Mesothelial cell of epicardium (in vitro differentiated cells): ENCODE measurements at regions not wholly inside any gene's neighbourhood (a gene's known extent, or its start where the extent isn't known, plus 50 kb on each side); places are given as distances from the start of the nearest gene placed in this dataset.

Experiments used
- DNase-seq, 2 experiments: peaks; one replicate each; pipeline ENCODE4 v3.0.0; 2021; ENCODE audit warnings: low spot score in 2 of 2; ENCODE audit not compliant: unreplicated experiment in 2 of 2
- H3K27ac Mint-ChIP-seq: 2 replicates; pipeline ENCODE4 v1.8.0; 2021; ENCODE audit warnings: mixed read lengths
- H3K27me3 Mint-ChIP-seq: 2 replicates; pipeline ENCODE4 v1.8.0; 2021; ENCODE audit warnings: low read depth, mixed read lengths
- H3K36me3 Mint-ChIP-seq: 2 replicates; pipeline ENCODE4 v1.8.0; 2021; ENCODE audit warnings: mixed read lengths
- H3K4me1 Mint-ChIP-seq: 2 replicates; pipeline ENCODE4 v1.8.0; 2021; ENCODE audit warnings: mixed read lengths
- H3K4me3 Mint-ChIP-seq: 2 replicates; pipeline ENCODE4 v1.8.0; 2021; ENCODE audit warnings: mild to moderate bottlenecking, moderate library complexity, mixed read lengths
- H3K9me3 Mint-ChIP-seq: 2 replicates; pipeline ENCODE4 v1.8.0; 2021; ENCODE audit warnings: mixed read lengths
- CTCF ChIP-seq: fragments of 200-600 bp; sonication (generic); IDR thresholded peaks from one replicate; pipeline ENCODE4 v1.5.0; 2021; ENCODE audit warnings: antibody characterized with exemption; ENCODE audit not compliant: unreplicated experiment

DNA sequence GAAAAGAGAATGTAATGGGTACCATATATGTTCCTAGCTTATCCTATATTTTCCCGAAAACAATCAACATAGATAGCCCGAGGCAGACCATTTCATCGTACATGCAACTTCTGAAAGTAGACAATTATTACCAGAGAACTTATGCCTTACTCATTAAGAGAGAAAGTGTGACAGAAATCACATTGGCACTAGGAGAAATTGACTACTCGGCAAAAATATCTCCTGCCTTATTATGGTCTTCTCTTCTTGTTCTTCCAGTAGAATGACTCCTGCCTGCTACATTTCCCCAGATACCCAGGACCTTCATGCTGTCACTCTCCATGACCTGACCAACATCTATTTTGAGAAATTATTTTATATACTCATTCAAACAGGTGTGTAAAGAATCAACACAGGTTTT lies 1015.7 kb downstream of the TUSC7 start:
- peaks cover 18% of the 10 kb centered on the region for H3K27me3 Mint-ChIP-seq
- H3K4me1 Mint-ChIP-seq: peaks cover 6% of the 10 kb centered on the region
- H3K9me3 Mint-ChIP-seq: no peaks in the 10 kb centered on the region
- TF ChIP-seq CTCF: no peak
- no peak for DNase-seq
- H3K36me3 Mint-ChIP-seq: no peaks in the 10 kb centered on the region
- no peak overlapping the region for H3K4me3 Mint-ChIP-seq
- H3K27ac Mint-ChIP-seq: no peak overlapping the region

GRCh38 chr3:117726776-117727175 lies 1017.2 kb downstream of the TUSC7 start:
- Mint-ChIP-seq H3K36me3 (no peaks in the 10 kb centered on the region), H3K27me3 (peaks cover 6% of the 10 kb centered on the region), H3K4me3 (no peak overlapping the region), H3K9me3 (no peaks in the 10 kb centered on the region), H3K27ac (no peak overlapping the region), H3K4me1 (peaks cover 6% of the 10 kb centered on the region)
- no peak for DNase-seq
- no peak for TF ChIP-seq CTCF

GRCh38 chr3:117728226-117728625 lies 1018.6 kb downstream of the TUSC7 start:
- no peak overlapping the region for H3K27ac Mint-ChIP-seq
- H3K36me3 Mint-ChIP-seq: no peaks in the 10 kb centered on the region
- H3K4me3 Mint-ChIP-seq: no peak overlapping the region
- no peak for DNase-seq
- H3K27me3 Mint-ChIP-seq: peaks cover 3% of the 10 kb centered on the region
- H3K4me1 Mint-ChIP-seq: peaks cover 6% of the 10 kb centered on the region
- TF ChIP-seq CTCF: no peak
- H3K9me3 Mint-ChIP-seq: no peaks in the 10 kb centered on the region

DNA sequence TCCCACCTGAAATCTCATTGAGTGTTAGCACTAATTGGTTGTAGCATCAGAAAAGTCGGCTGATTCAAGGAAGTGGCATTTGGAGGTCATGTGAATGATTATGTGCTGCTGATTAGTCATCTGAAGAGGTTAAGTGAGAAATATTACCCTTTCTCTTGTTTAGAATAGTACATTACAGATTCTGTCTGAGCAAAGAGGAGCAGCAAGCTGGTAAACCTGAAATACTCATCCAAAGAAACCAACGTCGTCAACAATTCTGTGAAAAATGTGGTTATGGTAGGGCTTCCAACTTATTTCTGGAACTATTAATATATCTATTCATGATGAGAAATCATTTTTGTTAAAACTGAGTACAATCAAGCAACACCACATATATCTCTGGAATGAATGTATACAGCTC lies 1024.9 kb downstream of the TUSC7 start:
- Mint-ChIP-seq H3K27ac (no peak overlapping the region), H3K4me1 (peaks cover 7% of the 10 kb centered on the region)
- no peak for DNase-seq

GRCh38 chr3:117735481-117736101 lies 1026.0 kb downstream of the TUSC7 start:
- Mint-ChIP-seq H3K4me3 (no peak overlapping the region), H3K27ac (no peak overlapping the region), H3K27me3 (no peaks in the 10 kb centered on the region), H3K9me3 (no peaks in the 10 kb centered on the region), H3K36me3 (no peaks in the 10 kb centered on the region), H3K4me1 (peaks cover 9% of the 10 kb centered on the region)
- DNase-seq: no peak
- no peak for TF ChIP-seq CTCF

More for the DNA sequence above, 1024.9 kb downstream of the TUSC7 start:
- TF ChIP-seq CTCF: no peak
- Mint-ChIP-seq H3K36me3 (no peaks in the 10 kb centered on the region), H3K4me3 (no peak overlapping the region), H3K9me3 (no peaks in the 10 kb centered on the region), H3K27me3 (no peaks in the 10 kb centered on the region)

DNA sequence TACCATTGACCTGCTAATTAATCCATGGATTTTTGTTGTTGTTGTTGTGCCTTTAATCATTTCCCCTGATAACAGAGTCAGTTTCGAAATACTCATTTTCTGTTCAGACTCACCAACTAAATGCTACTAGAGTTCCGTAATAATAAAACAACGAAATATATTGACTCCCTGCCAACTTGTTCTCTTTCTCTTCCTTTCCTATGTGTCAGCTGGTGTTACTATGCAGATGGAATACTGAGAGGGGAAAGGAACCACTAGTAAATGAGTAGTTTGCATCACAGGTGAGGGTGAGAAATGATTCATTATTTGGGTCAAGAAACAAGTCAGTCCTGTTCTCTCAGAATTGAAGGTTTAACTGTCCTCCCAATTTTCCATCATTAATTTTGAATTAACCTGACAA lies 1027.3 kb downstream of the TUSC7 start:
- Mint-ChIP-seq H3K36me3 (no peaks in the 10 kb centered on the region), H3K4me1 (peaks cover 9% of the 10 kb centered on the region), H3K9me3 (peaks cover under 1% of the 10 kb centered on the region), H3K4me3 (no peak overlapping the region), H3K27ac (no peak overlapping the region), H3K27me3 (no peaks in the 10 kb centered on the region)
- no peak for TF ChIP-seq CTCF
- no peak for DNase-seq
